HG02870 (cell line): ENCODE measurements at regions not wholly inside any gene's neighbourhood (a gene's known extent, or its start where the extent isn't known, plus 50 kb on each side); places are given as distances from the start of the nearest gene placed in this dataset.
A peak's percentile ranks its signal among the peaks of the same experiment; 100 is the strongest.
"Not testable (repeated sequence)": the region's sequence is repeated elsewhere in the genome, so short reads cannot be mapped to it uniquely, and the experiment has no call there.

Experiments
- ATAC-seq: cut with Tn5 transposase; IDR thresholded peaks from one replicate; pipeline ENCODE4 v1.9.1; 2021; ENCODE audit warnings: mild to moderate bottlenecking, moderate library complexity; ENCODE audit not compliant: unreplicated experiment

- not testable (repeated sequence) for ATAC-seq
Observed at GRCh38 chr21:5013455-5014304, 5507.7 kb upstream of the TPTE start.

GRCh38 chr21:5015187-5015586 is 5506.2 kb upstream of the TPTE start:
- ATAC-seq, result not testable (repeated sequence)

- peak; percentile 47 for ATAC-seq
Observed at GRCh38 chr21:5019120-5019519, 5502.3 kb upstream of the TPTE start.

GRCh38 chr21:5021815-5022214 is 5499.6 kb upstream of the TPTE start:
- ATAC-seq, result not testable (repeated sequence)

- ATAC-seq, result not testable (repeated sequence)
Observed at GRCh38 chr21:5022254-5022653, 5499.1 kb upstream of the TPTE start.

GRCh38 chr21:5022748-5023147 is 5498.6 kb upstream of the TPTE start:
- not testable (repeated sequence) for ATAC-seq

GRCh38 chr21:5035147-5035546 is 5486.2 kb upstream of the TPTE start:
- ATAC-seq, result not testable (repeated sequence)

- not testable (repeated sequence) for ATAC-seq
Observed at GRCh38 chr21:5035587-5035986, 5485.8 kb upstream of the TPTE start.

DNA sequence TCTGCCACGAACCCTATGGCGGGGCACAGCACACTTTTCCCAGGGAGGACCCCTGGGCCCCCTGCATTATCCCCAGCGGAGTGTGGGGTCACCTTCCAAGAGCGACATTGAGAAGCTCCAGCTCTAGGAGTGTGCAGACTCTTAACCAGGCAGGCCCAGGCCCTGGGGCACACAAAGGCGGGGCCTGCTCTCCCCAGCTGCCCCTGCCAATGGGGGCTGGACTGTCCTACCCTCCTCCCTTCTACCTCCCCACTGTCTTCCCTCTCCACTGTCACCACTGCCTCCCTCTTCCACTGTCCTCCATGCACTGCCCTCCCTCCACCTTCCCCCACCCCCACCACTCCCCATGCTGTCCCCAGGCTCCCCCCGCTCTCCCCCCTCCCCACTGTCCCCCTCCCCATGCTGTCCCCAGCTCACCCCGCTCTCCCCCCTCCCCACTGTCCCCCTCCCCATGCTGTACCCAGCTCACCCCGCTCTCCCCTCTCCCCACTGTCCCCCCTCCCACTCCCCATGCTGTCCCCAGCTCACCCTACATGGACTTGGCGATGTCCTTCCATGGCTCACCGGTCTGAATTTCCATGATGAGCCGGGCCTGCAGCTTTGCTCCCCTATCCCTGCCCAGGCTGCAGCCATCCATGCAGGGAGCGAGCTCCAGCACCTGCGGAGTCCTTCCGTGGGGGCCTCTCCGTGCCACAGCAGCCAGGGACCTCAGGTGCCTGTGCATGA is 5483.6 kb upstream of the TPTE start:
- not testable (repeated sequence) for ATAC-seq

DNA sequence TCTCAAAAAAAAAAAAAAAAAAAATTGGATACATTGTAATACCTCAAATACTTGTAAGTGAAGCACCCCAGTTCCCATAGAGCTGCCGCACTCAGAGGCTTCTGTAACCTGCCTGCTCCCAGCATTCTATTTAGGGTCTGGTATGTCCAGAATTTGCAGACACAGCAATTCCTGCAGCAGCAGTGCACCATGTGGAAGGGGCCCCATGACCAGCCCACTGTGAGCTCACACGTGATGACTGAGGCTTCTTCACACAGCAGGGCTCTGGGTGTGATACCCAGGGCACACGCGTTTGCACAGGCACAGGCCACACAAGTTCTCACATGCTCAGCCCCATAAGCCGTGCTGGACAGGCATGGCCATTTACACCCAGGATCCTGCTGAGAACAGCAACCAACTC is 5481.5 kb upstream of the TPTE start:
- not testable (repeated sequence) for ATAC-seq

GRCh38 chr21:5042583-5042982 is 5478.8 kb upstream of the TPTE start:
- ATAC-seq, result not testable (repeated sequence)

GRCh38 chr21:5044812-5045211 is 5476.6 kb upstream of the TPTE start:
- not testable (repeated sequence) for ATAC-seq

GRCh38 chr21:5051303-5052018 is 5469.9 kb upstream of the TPTE start:
- ATAC-seq, result not testable (repeated sequence)

DNA sequence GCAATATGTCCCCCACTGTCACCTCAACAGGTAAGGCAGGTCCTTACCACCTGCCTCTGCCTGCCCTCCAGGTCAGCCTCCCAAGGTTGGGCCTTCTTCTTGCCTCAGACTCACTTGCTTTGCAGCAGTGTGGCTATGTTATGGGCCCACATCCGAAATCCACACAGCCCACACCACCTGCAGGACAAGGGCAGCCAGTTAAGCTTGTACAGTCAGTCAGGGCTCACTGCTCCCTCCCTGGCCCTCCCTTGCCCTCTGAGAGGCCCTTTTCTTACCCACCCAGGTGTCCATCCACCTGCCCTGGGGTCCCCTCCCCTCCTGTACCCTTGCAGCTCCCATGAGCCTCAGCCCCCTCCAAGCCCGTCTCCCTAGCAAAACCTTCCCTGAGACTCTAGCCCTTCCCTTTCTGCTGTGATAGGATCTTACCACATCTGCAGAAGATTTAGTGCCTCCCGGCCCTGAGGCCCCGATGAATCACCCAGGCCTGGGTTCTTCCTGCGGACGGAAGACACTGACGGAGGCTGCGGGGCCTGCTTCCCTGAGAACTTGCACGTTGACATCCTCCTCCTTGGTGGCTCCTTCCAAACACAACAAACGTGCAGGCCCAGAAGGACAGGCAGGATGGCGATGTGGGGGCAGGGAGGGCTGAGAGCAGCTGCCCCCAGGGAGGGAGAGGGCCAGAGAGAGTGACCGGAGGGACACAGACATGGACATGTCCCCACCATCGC is 5466.2 kb upstream of the TPTE start:
- ATAC-seq, result not testable (repeated sequence)

DNA sequence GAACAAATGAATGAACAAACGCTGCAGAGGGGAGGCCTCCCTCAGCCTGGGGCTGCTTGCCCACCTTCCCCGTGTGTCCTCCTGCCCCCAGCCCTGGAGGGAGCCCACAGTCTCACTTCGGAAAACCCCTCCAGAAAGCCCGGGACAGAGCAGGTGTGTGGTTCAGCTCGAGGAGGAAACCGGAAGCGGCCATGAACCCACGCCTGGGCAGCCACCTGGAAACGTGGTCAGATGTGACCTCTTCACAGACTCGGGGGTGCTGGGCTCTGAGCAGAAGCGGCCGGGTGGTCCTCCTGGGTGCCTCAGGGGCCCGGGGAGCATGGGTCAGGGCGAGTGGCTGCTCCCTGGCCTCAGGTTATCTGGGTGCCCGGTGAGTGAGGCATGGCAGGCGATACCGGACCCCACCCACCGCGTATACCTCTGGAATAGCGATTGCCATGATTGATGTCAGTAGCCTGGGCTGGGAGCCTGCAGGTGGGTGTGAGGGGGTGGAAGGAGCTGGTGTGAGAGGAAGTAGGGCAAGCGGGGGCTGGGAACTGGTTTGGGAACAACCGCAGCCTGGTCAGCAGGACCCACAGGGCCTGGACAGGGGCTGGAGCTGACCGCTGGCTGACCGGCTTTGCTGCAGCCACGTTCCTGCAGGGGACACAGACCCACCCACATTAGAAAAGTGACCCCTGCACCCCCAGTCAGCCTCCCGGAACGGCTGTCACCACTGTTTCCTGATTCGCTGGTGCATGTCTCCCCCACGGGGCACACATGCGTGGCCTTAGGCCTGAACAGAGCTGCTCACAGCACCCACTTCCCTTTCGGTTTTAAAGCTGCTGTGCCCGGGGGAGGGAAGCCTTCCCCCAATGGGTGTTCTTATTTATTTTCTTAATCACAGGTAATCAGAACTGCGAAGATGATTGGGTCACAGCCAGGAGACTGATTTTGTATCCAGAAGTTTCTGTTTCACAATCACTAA is 5465.1 kb upstream of the TPTE start:
- not testable (repeated sequence) for ATAC-seq

- ATAC-seq, result not testable (repeated sequence)
Observed at GRCh38 chr21:5057077-5057476, 5464.3 kb upstream of the TPTE start.

DNA sequence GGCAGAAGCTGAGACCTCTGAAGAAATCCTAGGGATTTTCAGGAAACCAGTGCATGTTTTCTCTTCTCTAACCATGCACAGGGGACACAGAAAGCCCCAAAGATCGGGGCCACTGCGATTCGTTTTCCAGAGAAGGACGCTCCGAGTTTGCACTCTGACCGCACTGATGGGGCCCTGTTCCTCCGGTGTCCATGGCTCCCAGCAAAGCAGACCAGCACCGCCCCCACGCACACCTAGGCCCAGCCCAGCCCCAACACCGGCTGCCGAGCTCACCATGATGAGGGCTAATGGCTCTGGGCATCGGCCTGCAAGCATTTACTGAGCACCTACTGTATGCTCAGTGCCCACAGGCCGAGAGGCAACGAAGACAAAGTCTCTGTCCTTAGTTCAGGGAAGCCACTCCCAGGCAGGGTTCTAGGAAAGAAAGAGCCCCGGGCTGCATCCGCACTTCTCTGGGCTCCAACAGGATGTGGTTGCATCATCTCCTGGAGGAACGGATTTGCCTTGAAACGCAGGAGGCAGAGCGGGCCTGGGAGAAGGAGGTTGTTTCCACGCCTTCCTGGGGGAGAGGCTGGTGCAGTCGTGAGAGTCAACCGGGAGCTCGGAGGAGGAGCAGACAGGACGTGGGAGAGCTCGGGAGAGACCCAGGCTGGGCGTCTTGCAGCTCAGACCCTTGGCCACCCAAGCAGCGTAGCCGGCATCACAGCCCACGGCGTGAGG is 5460.9 kb upstream of the TPTE start:
- not testable (repeated sequence) for ATAC-seq

GRCh38 chr21:5064581-5065142 is 5456.7 kb upstream of the TPTE start:
- not testable (repeated sequence) for ATAC-seq
